AG08395 (cell line): ENCODE measurements at regions not wholly inside any gene's neighbourhood (a gene's known extent, or its start where the extent isn't known, plus 50 kb on each side); places are given as distances from the start of the nearest gene placed in this dataset.

Experiments used
- DNase-seq: peaks from one replicate; pipeline ENCODE4 v3.0.0; 2012; ENCODE audit warnings: mixed read lengths, low spot score

- no peak for DNase-seq
These were observed 411.4 kb downstream of the CCDC91 start for GRCh38 chr12:28601570-28602058.

GRCh38 chr12:28602786-28603185 is 412.5 kb downstream of the CCDC91 start:
- DNase-seq: no peak

GRCh38 chr12:28603239-28603638 is 413.0 kb downstream of the CCDC91 start:
- DNase-seq: peak; percentile 8

- DNase-seq: no peak
These were observed 413.5 kb downstream of the CCDC91 start for GRCh38 chr12:28603801-28604200.

- no peak for DNase-seq
These were observed 414.0 kb downstream of the CCDC91 start for GRCh38 chr12:28604240-28604639.

- no peak for DNase-seq
These were observed 416.8 kb downstream of the CCDC91 start for GRCh38 chr12:28606967-28607557.

GRCh38 chr12:28610401-28611114 is 420.3 kb downstream of the CCDC91 start:
- no peak for DNase-seq

GRCh38 chr12:28611115-28611435 is 420.8 kb downstream of the CCDC91 start:
- DNase-seq: peak; percentile 73

- DNase-seq: no peak
These were observed 421.2 kb downstream of the CCDC91 start for GRCh38 chr12:28611449-28611848.

- no peak for DNase-seq
These were observed 427.9 kb downstream of the CCDC91 start for GRCh38 chr12:28618171-28618570.

GRCh38 chr12:28618772-28619171 is 428.5 kb downstream of the CCDC91 start:
- DNase-seq: no peak

GRCh38 chr12:28620281-28620680 is 430.0 kb downstream of the CCDC91 start:
- no peak for DNase-seq

GRCh38 chr12:28622406-28622805 is 432.1 kb downstream of the CCDC91 start:
- peak; percentile 35 for DNase-seq

- no peak for DNase-seq
These were observed 436.2 kb downstream of the CCDC91 start for GRCh38 chr12:28626504-28626903.

GRCh38 chr12:28629691-28630090 is 439.4 kb downstream of the CCDC91 start:
- no peak for DNase-seq

- no peak for DNase-seq
These were observed 441.6 kb downstream of the CCDC91 start for GRCh38 chr12:28631831-28632230.

GRCh38 chr12:28640519-28640918 is 450.3 kb downstream of the CCDC91 start:
- no peak for DNase-seq

- no peak for DNase-seq
These were observed 455.2 kb downstream of the CCDC91 start for GRCh38 chr12:28645436-28645835.

- DNase-seq: no peak
These were observed 455.6 kb downstream of the CCDC91 start for GRCh38 chr12:28645891-28646290.

GRCh38 chr12:28650906-28651305 is 460.6 kb downstream of the CCDC91 start:
- no peak for DNase-seq

- DNase-seq: no peak
These were observed 462.0 kb downstream of the CCDC91 start for GRCh38 chr12:28652239-28652638.

- DNase-seq: no peak
These were observed 467.1 kb upstream of the FAR2 start for GRCh38 chr12:28681980-28682379.

- DNase-seq: peak; percentile 5
These were observed 465.7 kb upstream of the FAR2 start for GRCh38 chr12:28683366-28683765.
